ENCODE measurements at regions not wholly inside any gene's neighbourhood (a gene's known extent, or its start where the extent isn't known, plus 50 kb on each side); places are given as distances from the start of the nearest gene placed in this dataset.

- no peaks in the 10 kb centered on the region for H3K9me3 ChIP-seq
- no peak overlapping the region for H3K4me3 ChIP-seq
- no peak overlapping the region for H3K27ac ChIP-seq
- DNase-seq = no peak
- H3K36me3 ChIP-seq = no peaks in the 10 kb centered on the region
- H3K27me3 ChIP-seq (replicated peaks in 1 of 7) = no peaks in the 10 kb centered on the region
- no peaks in the 10 kb centered on the region for H3K4me1 ChIP-seq
- intact Hi-C loops (cut with DNase I; ENCODE audit: low total_unique reads) = no loop called here
- no peak for TF ChIP-seq POLR2AphosphoS5 (IDR thresholded peaks at IDR 0.05)
- 53 to 64% (median 57%) methylated on average over 12 of the region's 12 CpGs for WGBS, 5 donors
Observed at GRCh38 chr18:78074400-78075020, 824.9 kb downstream of the GALR1 start.

DNA sequence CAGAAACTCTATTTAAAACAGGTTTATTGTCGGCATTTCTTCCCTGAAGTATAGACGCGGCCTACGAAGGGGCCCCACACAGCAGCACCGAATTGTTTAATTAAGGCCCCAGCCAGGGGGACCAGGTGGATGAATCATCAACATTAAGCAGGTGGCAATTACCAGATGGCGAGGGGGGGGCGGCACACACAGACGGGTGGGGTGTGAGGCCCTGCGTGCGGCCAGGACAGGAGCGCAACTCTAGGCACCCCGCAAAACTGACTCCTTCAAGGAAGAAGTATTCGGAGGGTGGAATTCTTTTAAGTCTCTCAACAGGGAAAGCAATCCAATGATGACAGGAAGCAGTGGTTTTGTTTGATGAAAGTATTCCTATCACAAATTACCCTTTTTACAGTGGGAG is 830.4 kb downstream of the GALR1 start:
- no peak overlapping the region for H3K4me3 ChIP-seq
- H3K27ac ChIP-seq = no peak overlapping the region
- intact Hi-C loops (cut with DNase I; ENCODE audit: low total_unique reads) = no loop called here
- no peaks in the 10 kb centered on the region for H3K36me3 ChIP-seq
- no peak for DNase-seq
- TF ChIP-seq, protein P1, sequence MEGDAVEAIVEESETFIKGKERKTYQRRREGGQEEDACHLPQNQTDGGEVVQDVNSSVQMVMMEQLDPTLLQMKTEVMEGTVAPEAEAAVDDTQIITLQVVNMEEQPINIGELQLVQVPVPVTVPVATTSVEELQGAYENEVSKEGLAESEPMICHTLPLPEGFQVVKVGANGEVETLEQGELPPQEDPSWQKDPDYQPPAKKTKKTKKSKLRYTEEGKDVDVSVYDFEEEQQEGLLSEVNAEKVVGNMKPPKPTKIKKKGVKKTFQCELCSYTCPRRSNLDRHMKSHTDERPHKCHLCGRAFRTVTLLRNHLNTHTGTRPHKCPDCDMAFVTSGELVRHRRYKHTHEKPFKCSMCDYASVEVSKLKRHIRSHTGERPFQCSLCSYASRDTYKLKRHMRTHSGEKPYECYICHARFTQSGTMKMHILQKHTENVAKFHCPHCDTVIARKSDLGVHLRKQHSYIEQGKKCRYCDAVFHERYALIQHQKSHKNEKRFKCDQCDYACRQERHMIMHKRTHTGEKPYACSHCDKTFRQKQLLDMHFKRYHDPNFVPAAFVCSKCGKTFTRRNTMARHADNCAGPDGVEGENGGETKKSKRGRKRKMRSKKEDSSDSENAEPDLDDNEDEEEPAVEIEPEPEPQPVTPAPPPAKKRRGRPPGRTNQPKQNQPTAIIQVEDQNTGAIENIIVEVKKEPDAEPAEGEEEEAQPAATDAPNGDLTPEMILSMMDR (IDR thresholded peaks at IDR 0.05 in 8 of 11, conservative IDR thresholded peaks at IDR 0.05 in 3 of 11) = no peak
- TF ChIP-seq POLR2A (IDR thresholded peaks at IDR 0.05) (no peak), POLR2AphosphoS5 (IDR thresholded peaks at IDR 0.05) (no peak)
- no peaks in the 10 kb centered on the region for H3K9me3 ChIP-seq
- H3K4me1 ChIP-seq = no peaks in the 10 kb centered on the region
- 90 to 95% (median 93%) methylated on average over 13 of the region's 13 CpGs for WGBS, 5 donors
- peaks cover 0 to 3% (median 0%) of the 10 kb centered on the region in 7 donors for H3K27me3 ChIP-seq (replicated peaks in 1 of 7)

- DNase-seq = no peak
- Histone ChIP-seq H3K27ac (no peak overlapping the region), H3K4me1 (no peaks in the 10 kb centered on the region), H3K4me3 (no peak overlapping the region), H3K9me3 (no peaks in the 10 kb centered on the region), H3K36me3 (no peaks in the 10 kb centered on the region), H3K27me3 (replicated peaks in 1 of 7) (peaks cover 0 to 3% (median 0%) of the 10 kb centered on the region in 7 donors)
- WGBS, 5 donors = 79 to 94% (median 90%) methylated on average over 5 of the region's 5 CpGs
- intact Hi-C loops (cut with DNase I; ENCODE audit: low total_unique reads) = no loop called here
- no peak for TF ChIP-seq POLR2A (IDR thresholded peaks at IDR 0.05)
- TF ChIP-seq, protein P1 (IDR thresholded peaks at IDR 0.05 in 8 of 11, conservative IDR thresholded peaks at IDR 0.05 in 3 of 11) = no peak
- no peak for TF ChIP-seq POLR2AphosphoS5 (IDR thresholded peaks at IDR 0.05)
Observed at GRCh38 chr18:78080761-78081160, 831.1 kb downstream of the GALR1 start.

- Histone ChIP-seq H3K27ac (no peak overlapping the region), H3K27me3 (replicated peaks in 1 of 7) (peaks cover 0 to 3% (median 0%) of the 10 kb centered on the region in 7 donors), H3K4me3 (no peak overlapping the region), H3K36me3 (no peaks in the 10 kb centered on the region), H3K4me1 (no peaks in the 10 kb centered on the region), H3K9me3 (no peaks in the 10 kb centered on the region)
- 73 to 89% (median 76%) methylated on average over 7 of the region's 7 CpGs for WGBS, 5 donors
- TF ChIP-seq, protein P1 (IDR thresholded peaks at IDR 0.05 in 8 of 11, conservative IDR thresholded peaks at IDR 0.05 in 3 of 11) = no peak
- TF ChIP-seq POLR2AphosphoS5 (IDR thresholded peaks at IDR 0.05) (no peak), POLR2A (IDR thresholded peaks at IDR 0.05) (no peak)
- no peak for DNase-seq
- intact Hi-C loops (cut with DNase I; ENCODE audit: low total_unique reads) = no loop called here
Observed at GRCh38 chr18:78082816-78083215, 833.2 kb downstream of the GALR1 start.

All from spleen (tissue), 11 donors.